ENCODE measurements at regions not wholly inside any gene's neighbourhood (a gene's known extent, or its start where the extent isn't known, plus 50 kb on each side); places are given as distances from the start of the nearest gene placed in this dataset.

DNA sequence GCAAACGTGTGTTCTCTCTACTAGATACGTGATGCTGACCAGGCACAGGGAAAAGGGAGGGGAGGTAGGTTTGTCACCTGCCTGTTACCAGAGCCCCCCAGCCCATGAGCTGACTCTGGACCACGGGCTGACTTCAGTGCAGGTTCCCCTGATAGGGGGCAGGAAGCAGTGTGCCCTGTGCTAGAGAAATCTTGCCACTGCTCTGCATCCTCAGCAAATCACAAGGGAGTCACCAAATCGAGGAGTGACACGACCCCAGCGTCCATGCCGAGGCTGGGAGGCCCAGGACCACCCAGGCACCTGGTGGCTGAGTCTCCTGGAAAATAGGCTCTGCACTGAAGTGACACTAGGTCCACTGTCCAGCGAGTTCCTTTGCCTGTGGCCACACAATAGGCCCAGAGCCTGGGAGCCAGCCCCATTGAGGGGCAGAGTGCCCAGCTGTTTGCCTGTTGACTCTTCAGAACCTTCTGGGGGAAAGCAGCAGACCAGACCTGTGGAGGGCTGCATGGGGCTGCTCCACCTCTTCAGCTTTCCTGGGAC, 99.3 kb downstream of the CTTN start:
- TF ChIP-seq, protein P1, sequence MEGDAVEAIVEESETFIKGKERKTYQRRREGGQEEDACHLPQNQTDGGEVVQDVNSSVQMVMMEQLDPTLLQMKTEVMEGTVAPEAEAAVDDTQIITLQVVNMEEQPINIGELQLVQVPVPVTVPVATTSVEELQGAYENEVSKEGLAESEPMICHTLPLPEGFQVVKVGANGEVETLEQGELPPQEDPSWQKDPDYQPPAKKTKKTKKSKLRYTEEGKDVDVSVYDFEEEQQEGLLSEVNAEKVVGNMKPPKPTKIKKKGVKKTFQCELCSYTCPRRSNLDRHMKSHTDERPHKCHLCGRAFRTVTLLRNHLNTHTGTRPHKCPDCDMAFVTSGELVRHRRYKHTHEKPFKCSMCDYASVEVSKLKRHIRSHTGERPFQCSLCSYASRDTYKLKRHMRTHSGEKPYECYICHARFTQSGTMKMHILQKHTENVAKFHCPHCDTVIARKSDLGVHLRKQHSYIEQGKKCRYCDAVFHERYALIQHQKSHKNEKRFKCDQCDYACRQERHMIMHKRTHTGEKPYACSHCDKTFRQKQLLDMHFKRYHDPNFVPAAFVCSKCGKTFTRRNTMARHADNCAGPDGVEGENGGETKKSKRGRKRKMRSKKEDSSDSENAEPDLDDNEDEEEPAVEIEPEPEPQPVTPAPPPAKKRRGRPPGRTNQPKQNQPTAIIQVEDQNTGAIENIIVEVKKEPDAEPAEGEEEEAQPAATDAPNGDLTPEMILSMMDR (conservative IDR thresholded peaks at IDR 0.05 in 1 of 2, IDR thresholded peaks at IDR 0.05 in 1 of 2; ENCODE audit: low read depth in 1 of 2, low read length in 2 of 2) = no peak
- no peak for TF ChIP-seq EZH2 (IDR thresholded peaks at IDR 0.05; ENCODE audit: low read length, missing control alignments)
